ENCODE measurements at regions not wholly inside any gene's neighbourhood (a gene's known extent, or its start where the extent isn't known, plus 50 kb on each side); places are given as distances from the start of the nearest gene placed in this dataset.
A peak's percentile ranks its signal among the peaks of the same experiment; 100 is the strongest.

- Histone ChIP-seq H3K4me2 (ENCODE audit: insufficient read depth, insufficient read length, low read length) (no peak overlapping the region), H3K79me1 (ENCODE audit: insufficient read depth, low read depth, low read length, poor library complexity, severe bottlenecking) (no peaks in the 10 kb centered on the region), H3K27me3 (ENCODE audit: insufficient read depth, low read length) (no peaks in the 10 kb centered on the region), H2AK5ac (ENCODE audit: insufficient read length, low read length) (no peak overlapping the region), H3K27ac (ENCODE audit: insufficient read length, low read depth, low read length) (no peak overlapping the region), H3K14ac (ENCODE audit: insufficient read depth, low read length) (no peak overlapping the region), H4K91ac (ENCODE audit: insufficient read length, low read depth, low read length) (no peak overlapping the region), H3T11ph (ENCODE audit: low read length) (no peak overlapping the region), H3K23me2 (ENCODE audit: insufficient read length, low read depth, low read length, poor library complexity, severe bottlenecking) (no peaks in the 10 kb centered on the region), H2AFZ (ENCODE audit: low read length) (no peak overlapping the region), H4K20me1 (ENCODE audit: control insufficient read depth, insufficient read depth, insufficient read length) (no peaks in the 10 kb centered on the region), H3K18ac (ENCODE audit: insufficient read length, low read depth, low read length) (no peak overlapping the region), H3K23ac (ENCODE audit: insufficient read length, low read depth, low read length) (no peak overlapping the region), H2BK12ac (ENCODE audit: insufficient read length, low read depth, low read length) (no peak overlapping the region), H3K56ac (ENCODE audit: insufficient read length, low read depth, low read length) (no peak overlapping the region), H2BK15ac (ENCODE audit: low read depth, low read length) (no peak overlapping the region), H3K4ac (ENCODE audit: low read depth, low read length) (no peak overlapping the region), H3K9ac (ENCODE audit: extremely low read depth, insufficient read length, low read length) (no peak overlapping the region), H4K8ac (replicated peaks; ENCODE audit: insufficient read length, low read depth, low read length) (no peak overlapping the region), H3K9me3 (ENCODE audit: control insufficient read depth, low read depth, low read length) (no peaks in the 10 kb centered on the region), H3K79me2 (ENCODE audit: insufficient read depth, low read length) (no peaks in the 10 kb centered on the region), H4K5ac (ENCODE audit: insufficient read length, low read depth, low read length) (no peak overlapping the region), H3K4me1 (ENCODE audit: insufficient read depth, low read length) (no peaks in the 10 kb centered on the region), H2BK120ac (ENCODE audit: low read depth, low read length, poor library complexity, severe bottlenecking) (no peak overlapping the region), H2BK5ac (ENCODE audit: insufficient read length, low read length) (no peak overlapping the region), H2BK20ac (ENCODE audit: low read depth, low read length, poor library complexity, severe bottlenecking) (no peak overlapping the region)
- no peaks in the 10 kb centered on the region for H3K27me3 Mint-ChIP-seq (ENCODE audit: low read depth)
- H3K4me1 Mint-ChIP-seq = peaks cover 0 to 5% of the 10 kb centered on the region in 2 experiments; a peak in 1 of 4 replicates
- no peaks in the 10 kb centered on the region for H3K9me3 Mint-ChIP-seq
- DNase-seq = no peak
- peak overlapping the region in 1 of 3 experiments; percentile 82; a peak in 1 of 7 replicates for H3K27ac Mint-ChIP-seq
- no CpG with 5 or more reads among the region's 2 CpGs for WGBS (ENCODE audit: extremely low coverage, insufficient read length, low lambda C conversion rate)
- no peak overlapping the region for H3K4me3 Mint-ChIP-seq
- no peak for TF ChIP-seq CTCF (conservative IDR thresholded peaks at IDR 0.05)
- no peaks in the 10 kb centered on the region for H3K36me3 Mint-ChIP-seq (ENCODE audit: insufficient read depth in 1 of 3, low read depth in 3 of 3)
Measured at GRCh38 chr5:59955241-59955640, 61.7 kb upstream of the PDE4D start.

Measured in H9 (cell line).